SK-N-SH (cell line): ENCODE measurements at regions not wholly inside any gene's neighbourhood (a gene's known extent, or its start where the extent isn't known, plus 50 kb on each side); places are given as distances from the start of the nearest gene placed in this dataset.

Experiments used
- EP300 ChIP-seq, 2 experiments: IDR thresholded peaks; 2 replicates each; pipeline versions ENCODE4 v1.4.0 to v1.6.1; 2012; ENCODE audit warnings: borderline replicate concordance in 1 of 2, low read depth in 1 of 2, low read length in 1 of 2
- JUND ChIP-seq: IDR thresholded peaks from 2 replicates; pipeline ENCODE4 v1.4.0; 2012
- RAD21 ChIP-seq: IDR thresholded peaks from 2 replicates; pipeline ENCODE4 v1.6.1; 2012; ENCODE audit warnings: mild to moderate bottlenecking, low read length

- TF ChIP-seq RAD21 = no peak
- TF ChIP-seq JUND = no peak
- no peak for TF ChIP-seq EP300 (IDR thresholded peaks at IDR 0.05; ENCODE audit: borderline replicate concordance in 1 of 2, low read depth in 1 of 2, low read length in 1 of 2)
Observed at GRCh38 chr2:14231391-14231898, 401.1 kb upstream of the LRATD1 start.
